ENCODE measurements at regions not wholly inside any gene's neighbourhood (a gene's known extent, or its start where the extent isn't known, plus 50 kb on each side); places are given as distances from the start of the nearest gene placed in this dataset.

GRCh38 chr4:32607978-32608377, 1887.8 kb downstream of the PCDH7 start:
- TF ChIP-seq CTCF (IDR thresholded peaks at IDR 0.05) (no peak), POLR2A (IDR thresholded peaks at IDR 0.05) (no peak)

Data from right lobe of liver (tissue), 4 donors.